ENCODE measurements at regions not wholly inside any gene's neighbourhood (a gene's known extent, or its start where the extent isn't known, plus 50 kb on each side); places are given as distances from the start of the nearest gene placed in this dataset.

DNA sequence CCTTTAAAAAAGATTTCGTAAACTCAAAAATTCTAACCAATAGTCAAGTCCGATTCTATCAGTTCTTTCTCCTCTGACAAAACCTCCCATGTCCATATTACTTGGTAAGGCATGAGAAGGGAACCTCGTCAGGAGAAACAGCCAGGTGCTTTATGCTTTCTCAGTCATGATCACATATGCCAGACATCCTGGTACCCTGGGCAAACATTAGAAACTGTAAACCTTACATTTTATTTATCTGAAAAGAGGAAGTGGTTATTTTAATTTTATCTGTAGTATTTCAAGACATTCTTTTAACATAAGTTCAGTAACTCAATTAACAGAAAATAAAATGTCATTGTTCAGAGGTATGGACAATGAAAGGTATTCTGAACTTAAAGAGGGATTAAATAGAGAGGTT lies 474.8 kb upstream of the GBE1 start:
- ATAC-seq: no peak
- no peak for TF ChIP-seq PPARA (CRISPR knock-in tag; IDR thresholded peaks at IDR 0.05; ENCODE audit: borderline replicate concordance)
- no peak for TF ChIP-seq CSRNP3 (CRISPR knock-in tag; IDR thresholded peaks at IDR 0.05)
- no peak for TF ChIP-seq RARB (CRISPR knock-in tag; IDR thresholded peaks at IDR 0.05)
- no peak for TF ChIP-seq ISL1 (CRISPR knock-in tag; IDR thresholded peaks at IDR 0.05)
- TF ChIP-seq, protein P1, sequence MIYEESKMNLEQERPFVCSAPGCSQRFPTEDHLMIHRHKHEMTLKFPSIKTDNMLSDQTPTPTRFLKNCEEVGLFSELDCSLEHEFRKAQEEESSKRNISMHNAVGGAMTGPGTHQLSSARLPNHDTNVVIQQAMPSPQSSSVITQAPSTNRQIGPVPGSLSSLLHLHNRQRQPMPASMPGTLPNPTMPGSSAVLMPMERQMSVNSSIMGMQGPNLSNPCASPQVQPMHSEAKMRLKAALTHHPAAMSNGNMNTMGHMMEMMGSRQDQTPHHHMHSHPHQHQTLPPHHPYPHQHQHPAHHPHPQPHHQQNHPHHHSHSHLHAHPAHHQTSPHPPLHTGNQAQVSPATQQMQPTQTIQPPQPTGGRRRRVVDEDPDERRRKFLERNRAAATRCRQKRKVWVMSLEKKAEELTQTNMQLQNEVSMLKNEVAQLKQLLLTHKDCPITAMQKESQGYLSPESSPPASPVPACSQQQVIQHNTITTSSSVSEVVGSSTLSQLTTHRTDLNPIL (CRISPR knock-in tag; IDR thresholded peaks at IDR 0.05; ENCODE audit: low read depth): no peak
- TF ChIP-seq TSHZ2 (CRISPR knock-in tag; IDR thresholded peaks at IDR 0.05): no peak
- TF ChIP-seq TCF4 (CRISPR knock-in tag; IDR thresholded peaks at IDR 0.05; ENCODE audit: borderline replicate concordance): no peak
- no peak for TF ChIP-seq ESRRG (CRISPR knock-in tag; IDR thresholded peaks at IDR 0.05)
- TF ChIP-seq SNAI2 (CRISPR knock-in tag; IDR thresholded peaks at IDR 0.05): no peak
- TF ChIP-seq CSDC2 (CRISPR knock-in tag; IDR thresholded peaks at IDR 0.05): no peak

GRCh38 chr3:82229397-82229796 lies 468.0 kb upstream of the GBE1 start:
- TF ChIP-seq, protein P2, sequence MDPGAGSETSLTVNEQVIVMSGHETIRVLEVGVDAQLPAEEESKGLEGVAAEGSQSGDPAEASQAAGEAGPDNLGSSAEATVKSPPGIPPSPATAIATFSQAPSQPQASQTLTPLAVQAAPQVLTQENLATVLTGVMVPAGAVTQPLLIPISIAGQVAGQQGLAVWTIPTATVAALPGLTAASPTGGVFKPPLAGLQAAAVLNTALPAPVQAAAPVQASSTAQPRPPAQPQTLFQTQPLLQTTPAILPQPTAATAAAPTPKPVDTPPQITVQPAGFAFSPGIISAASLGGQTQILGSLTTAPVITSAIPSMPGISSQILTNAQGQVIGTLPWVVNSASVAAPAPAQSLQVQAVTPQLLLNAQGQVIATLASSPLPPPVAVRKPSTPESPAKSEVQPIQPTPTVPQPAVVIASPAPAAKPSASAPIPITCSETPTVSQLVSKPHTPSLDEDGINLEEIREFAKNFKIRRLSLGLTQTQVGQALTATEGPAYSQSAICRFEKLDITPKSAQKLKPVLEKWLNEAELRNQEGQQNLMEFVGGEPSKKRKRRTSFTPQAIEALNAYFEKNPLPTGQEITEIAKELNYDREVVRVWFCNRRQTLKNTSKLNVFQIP (CRISPR knock-in tag; IDR thresholded peaks at IDR 0.05; ENCODE audit: borderline replicate concordance, low read depth): no peak
- TF ChIP-seq ZNF8 (CRISPR knock-in tag; IDR thresholded peaks at IDR 0.05) (no peak), ZFP30 (CRISPR knock-in tag; IDR thresholded peaks at IDR 0.05) (no peak), TCF4 (CRISPR knock-in tag; IDR thresholded peaks at IDR 0.05; ENCODE audit: borderline replicate concordance) (no peak), PPARA (CRISPR knock-in tag; IDR thresholded peaks at IDR 0.05; ENCODE audit: borderline replicate concordance) (no peak), ZFP3 (CRISPR knock-in tag; IDR thresholded peaks at IDR 0.05) (no peak), TOX (CRISPR knock-in tag; IDR thresholded peaks at IDR 0.05; ENCODE audit: borderline replicate concordance) (no peak), CSRNP3 (CRISPR knock-in tag; IDR thresholded peaks at IDR 0.05) (no peak), ZNF70 (CRISPR knock-in tag; IDR thresholded peaks at IDR 0.05) (no peak)
- TF ChIP-seq, protein P3, sequence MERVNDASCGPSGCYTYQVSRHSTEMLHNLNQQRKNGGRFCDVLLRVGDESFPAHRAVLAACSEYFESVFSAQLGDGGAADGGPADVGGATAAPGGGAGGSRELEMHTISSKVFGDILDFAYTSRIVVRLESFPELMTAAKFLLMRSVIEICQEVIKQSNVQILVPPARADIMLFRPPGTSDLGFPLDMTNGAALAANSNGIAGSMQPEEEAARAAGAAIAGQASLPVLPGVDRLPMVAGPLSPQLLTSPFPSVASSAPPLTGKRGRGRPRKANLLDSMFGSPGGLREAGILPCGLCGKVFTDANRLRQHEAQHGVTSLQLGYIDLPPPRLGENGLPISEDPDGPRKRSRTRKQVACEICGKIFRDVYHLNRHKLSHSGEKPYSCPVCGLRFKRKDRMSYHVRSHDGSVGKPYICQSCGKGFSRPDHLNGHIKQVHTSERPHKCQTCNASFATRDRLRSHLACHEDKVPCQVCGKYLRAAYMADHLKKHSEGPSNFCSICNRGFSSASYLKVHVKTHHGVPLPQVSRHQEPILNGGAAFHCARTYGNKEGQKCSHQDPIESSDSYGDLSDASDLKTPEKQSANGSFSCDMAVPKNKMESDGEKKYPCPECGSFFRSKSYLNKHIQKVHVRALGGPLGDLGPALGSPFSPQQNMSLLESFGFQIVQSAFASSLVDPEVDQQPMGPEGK (CRISPR knock-in tag; IDR thresholded peaks at IDR 0.05; ENCODE audit: borderline replicate concordance): no peak
- ATAC-seq: no peak

DNA sequence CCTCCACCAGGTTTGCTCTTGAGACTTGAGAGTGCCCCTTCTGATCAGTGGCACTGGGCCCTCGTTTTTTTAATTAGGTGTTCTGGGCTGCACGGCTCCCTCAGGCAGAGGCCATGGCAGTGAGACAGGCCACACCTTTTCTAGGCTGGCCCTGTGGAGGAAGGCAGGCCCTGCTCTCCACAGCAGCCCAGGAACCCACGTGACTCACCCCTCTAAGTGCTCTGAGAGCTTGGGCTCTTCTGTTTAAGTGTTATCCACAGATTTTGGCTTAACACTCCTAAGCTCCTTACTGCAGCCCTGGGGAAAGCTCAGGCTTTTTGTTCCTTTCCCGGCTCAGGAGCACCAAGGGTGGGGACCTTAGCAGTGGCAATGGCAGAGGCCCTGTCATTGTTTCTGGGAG lies 463.2 kb upstream of the GBE1 start:
- no peak for ATAC-seq
- TF ChIP-seq TOX (CRISPR knock-in tag; IDR thresholded peaks at IDR 0.05; ENCODE audit: borderline replicate concordance): no peak
- no peak for TF ChIP-seq ZFP30 (CRISPR knock-in tag; IDR thresholded peaks at IDR 0.05)
- TF ChIP-seq CSRNP3 (CRISPR knock-in tag; IDR thresholded peaks at IDR 0.05): no peak
- no peak for TF ChIP-seq ZNF8 (CRISPR knock-in tag; IDR thresholded peaks at IDR 0.05)
- TF ChIP-seq ZFP3 (CRISPR knock-in tag; IDR thresholded peaks at IDR 0.05): no peak
- no peak for TF ChIP-seq ARNTL (CRISPR knock-in tag; IDR thresholded peaks at IDR 0.05; ENCODE audit: borderline replicate concordance, low read depth)
- TF ChIP-seq OSR1 (CRISPR knock-in tag; IDR thresholded peaks at IDR 0.05): no peak
